HG02943 (cell line): ENCODE measurements at regions not wholly inside any gene's neighbourhood (a gene's known extent, or its start where the extent isn't known, plus 50 kb on each side); places are given as distances from the start of the nearest gene placed in this dataset.
"Not testable (repeated sequence)": the region's sequence is repeated elsewhere in the genome, so short reads cannot be mapped to it uniquely, and the experiment has no call there.

ENCODE experiments used
- ATAC-seq: cut with Tn5 transposase; IDR thresholded peaks from one replicate; pipeline ENCODE4 v1.9.1; 2021; ENCODE audit warnings: mild to moderate bottlenecking, low read depth, moderate library complexity; ENCODE audit not compliant: unreplicated experiment

- ATAC-seq, result no peak
Observed at GRCh38 chr1:148386617-148387016, 96.5 kb downstream of the PPIAL4G start.

DNA sequence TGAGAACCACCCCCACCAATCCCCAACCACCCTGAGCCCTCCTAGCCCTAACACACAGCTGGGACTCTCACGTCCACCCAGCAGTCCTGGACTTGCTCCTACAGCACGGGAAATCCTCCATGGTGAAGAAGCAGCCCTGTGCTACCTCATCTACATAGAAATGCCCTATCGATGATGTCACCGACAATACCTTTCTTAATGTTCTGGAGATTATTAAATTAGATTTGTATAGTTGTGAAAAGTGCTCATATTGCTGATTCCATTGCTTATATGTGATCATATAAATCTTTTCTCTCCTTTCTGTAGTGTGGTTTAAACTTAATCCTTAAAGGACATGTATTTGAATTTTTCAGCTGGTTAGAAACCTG is 97.1 kb downstream of the PPIAL4G start:
- not testable (repeated sequence) for ATAC-seq

DNA sequence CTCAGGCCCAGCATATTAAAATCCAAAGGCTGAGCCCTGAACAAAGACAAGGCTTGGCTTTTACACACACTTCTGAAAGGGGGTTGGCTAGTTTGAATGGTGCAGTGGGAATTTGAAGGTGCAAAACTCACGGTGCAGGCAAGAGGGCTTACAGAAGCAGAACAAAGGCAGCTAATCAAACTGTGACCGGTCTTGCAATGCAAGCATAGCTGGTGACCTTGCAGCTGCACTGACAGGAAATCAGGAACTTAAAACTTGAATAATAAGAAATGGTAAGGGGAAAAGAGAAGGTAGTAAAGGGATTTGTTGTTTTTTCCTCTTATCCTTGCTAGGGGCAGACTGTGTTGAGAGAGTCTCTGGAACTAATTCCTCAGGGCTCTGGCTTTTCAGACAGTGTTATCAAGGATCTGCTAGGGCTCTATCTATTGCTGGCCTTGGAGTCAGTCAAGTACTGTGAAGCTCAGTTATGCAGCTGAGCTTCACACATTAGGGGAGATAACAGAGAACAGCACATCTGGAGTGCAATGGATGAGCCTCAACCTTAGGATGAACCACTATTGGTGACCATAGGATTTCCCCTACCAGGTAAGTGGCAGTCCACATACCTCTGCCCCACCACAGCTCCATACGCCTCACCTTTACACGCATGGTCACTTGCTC is 97.6 kb downstream of the PPIAL4G start:
- no peak for ATAC-seq

DNA sequence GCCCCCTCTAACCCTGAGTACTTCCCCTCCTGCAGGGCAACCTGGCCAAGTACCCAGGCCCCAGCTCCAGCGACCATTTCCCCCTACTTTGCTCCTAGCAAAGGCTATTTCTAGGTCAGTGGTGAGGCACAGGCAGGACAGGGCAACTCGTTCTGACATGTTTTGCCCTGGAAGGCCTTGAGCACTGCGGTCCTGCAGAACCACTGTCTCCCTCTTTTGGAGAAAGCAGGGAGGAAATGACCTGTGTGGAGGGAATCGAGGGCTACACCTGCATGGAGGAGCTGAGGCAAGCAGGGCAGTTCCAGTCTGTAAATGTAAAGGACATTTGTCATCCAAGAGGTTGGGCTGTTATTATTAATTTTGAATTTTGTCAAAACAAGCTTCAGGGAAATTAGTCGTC is 99.1 kb downstream of the PPIAL4G start:
- no peak for ATAC-seq

DNA sequence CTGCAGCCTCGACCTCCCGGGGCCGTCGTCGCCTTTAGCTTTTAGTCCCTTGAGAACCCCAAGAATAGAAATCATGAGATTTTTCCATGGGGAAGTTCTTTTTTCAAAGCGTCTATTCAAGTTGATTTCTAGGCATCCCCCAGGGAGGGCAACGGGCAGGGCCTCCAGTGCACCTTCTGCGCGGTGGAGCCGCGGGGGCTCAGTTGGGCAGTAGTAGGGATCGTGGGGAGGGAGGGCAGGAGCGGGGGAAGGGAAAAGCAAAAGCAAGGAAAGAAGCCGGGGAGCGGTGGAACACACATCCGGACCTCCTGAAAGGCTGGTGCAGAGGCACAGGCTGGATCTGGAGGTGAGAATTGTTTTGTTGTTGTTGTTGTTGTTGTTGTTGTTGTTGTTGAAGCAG is 103.4 kb downstream of the PPIAL4G start:
- ATAC-seq, result no peak

DNA sequence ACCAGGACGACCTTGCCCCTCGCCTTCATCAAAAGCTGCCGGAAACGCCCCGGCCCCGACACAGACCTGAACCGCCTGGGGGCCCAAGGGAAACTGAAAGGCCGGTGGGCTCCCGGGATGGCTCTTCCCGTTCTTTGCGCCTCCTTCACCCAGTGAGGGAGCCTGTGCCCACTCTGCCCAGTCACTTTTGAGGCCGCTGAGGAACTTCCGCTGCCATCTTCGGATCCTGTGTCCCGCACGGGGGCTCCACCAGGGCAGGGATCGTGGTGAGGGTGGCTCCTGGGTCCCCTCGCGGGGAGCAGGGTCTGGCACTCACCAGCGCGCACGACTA is 104.0 kb downstream of the PPIAL4G start:
- no peak for ATAC-seq

DNA sequence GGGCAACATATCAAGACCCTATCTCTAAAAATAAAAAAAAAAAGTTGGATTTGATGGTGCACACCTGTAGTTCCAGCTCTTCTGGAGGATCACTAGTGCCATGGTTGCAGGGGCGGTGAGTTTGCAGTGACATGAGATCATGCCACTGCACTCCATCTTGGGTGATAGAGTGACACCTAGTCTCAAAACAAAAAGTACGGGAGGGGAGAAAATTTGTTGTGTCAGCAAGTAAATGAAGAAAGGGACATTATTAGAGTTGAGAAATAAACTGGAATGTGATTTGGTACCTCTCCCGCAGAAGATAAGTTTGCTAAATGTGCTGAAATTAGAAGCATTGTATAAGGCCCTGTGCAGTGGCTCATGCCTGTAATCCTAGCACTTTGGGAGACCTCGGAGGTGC is 105.1 kb downstream of the PPIAL4G start:
- ATAC-seq, result not testable (repeated sequence)

DNA sequence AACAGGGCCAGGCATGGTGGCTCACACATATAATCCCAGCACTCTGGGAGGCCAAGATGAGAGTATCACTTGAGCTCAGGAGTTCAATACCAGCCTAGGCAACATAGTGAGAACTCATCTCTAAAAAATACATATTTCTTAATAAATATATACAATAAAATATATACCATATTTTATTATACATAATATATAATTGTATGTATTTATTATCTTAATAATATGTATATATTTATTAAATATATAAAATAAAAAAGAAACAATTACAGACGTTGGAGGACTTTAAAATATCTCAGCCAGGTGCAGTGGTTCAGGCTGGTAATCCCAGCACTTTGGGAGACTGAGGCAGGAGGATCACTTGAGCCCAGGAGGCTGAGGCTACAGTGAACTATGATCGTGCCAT is 106.1 kb downstream of the PPIAL4G start:
- not testable (repeated sequence) for ATAC-seq

GRCh38 chr1:148374101-148374500 is 109.0 kb downstream of the PPIAL4G start:
- no peak for ATAC-seq

DNA sequence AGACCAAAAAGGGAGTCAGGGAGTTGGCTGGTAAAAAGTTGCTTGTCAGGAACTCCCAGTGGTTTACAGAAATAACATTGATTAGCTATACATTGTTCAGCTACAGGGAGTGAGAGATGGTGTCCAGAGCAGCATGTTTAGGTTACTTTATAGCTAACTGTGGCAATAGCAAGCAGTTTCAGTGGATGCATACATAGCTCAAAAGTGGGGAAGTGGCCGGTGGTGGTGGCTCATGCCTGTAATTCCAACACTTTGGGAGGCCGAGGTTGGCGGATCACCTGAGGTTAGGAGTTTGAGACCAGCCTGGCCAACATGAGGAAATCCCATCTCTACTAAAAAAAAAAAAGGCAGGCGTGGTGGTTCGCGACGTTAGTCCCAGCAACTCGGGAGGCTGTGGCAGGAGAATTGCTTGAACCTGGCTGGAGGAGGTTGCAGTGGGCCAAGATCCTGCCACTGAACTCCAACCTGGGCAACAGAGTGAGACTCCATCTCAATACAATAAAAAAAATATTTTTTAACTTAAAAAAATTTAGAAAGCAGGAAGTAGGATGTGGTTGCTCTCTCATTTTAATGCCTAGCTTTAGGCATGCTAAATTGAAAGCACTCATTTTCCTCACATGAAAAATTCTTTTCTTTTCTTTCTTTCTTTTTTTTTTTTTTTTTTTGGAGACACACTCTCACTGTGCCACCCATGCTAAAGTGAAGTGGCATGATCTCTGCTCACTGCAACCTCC is 109.7 kb downstream of the PPIAL4G start:
- no peak for ATAC-seq

- no peak for ATAC-seq
Observed at GRCh38 chr1:148372731-148373130, 110.4 kb downstream of the PPIAL4G start.

DNA sequence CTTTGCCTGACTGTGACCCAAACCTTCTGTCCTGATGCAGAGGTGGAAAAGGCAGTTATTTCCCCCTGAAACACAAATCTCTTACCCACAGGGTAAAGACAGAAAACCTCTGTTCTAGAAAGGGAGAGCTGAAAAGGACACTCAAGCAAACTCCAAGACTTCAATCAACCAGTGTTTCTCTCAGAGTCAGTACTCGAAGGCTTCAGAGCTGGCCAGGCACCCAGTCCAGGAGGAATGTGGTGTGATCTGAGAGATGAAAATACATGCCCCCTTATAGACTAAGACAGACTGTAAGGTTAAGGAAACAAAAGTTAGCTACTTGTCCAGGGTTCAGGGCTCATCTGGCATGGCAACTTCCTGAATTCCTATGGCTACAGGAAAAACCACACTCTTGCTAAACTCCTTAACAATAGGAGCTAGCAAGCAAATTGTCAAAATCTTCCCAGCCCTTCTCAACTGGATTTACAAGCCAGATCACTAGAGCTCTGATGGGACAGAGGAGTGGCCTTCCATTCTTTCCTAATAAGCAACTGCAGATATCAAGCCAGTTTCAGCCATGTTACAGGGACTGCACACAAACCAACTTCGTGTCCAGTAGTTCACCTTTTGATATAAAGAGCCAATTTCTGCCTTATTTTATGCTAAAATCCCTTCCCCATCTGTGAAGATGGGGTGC is 110.9 kb downstream of the PPIAL4G start:
- ATAC-seq, result not testable (repeated sequence)

GRCh38 chr1:148371551-148371994 is 111.5 kb downstream of the PPIAL4G start:
- ATAC-seq, result not testable (repeated sequence)

- not testable (repeated sequence) for ATAC-seq
Observed at GRCh38 chr1:148370661-148371060, 112.4 kb downstream of the PPIAL4G start.

DNA sequence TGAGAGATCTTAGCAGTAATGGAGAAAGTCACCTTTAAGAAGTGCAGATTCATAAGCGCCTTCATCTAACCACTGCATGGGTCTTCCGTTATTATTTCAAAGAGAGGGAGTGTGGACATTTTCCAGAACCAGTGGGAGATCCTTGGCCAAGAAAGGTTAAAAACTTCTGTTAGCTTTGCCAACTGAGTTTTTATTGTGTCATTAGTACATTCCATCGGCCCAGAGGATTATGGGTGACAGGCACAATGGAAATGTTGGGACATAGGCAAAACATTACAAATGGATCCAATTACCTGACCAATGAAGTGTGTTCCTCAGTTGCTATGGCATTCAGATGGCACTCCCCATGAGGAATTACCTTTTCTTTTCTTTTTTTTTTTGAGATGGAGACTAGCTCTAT is 115.5 kb downstream of the PPIAL4G start:
- no peak for ATAC-seq

DNA sequence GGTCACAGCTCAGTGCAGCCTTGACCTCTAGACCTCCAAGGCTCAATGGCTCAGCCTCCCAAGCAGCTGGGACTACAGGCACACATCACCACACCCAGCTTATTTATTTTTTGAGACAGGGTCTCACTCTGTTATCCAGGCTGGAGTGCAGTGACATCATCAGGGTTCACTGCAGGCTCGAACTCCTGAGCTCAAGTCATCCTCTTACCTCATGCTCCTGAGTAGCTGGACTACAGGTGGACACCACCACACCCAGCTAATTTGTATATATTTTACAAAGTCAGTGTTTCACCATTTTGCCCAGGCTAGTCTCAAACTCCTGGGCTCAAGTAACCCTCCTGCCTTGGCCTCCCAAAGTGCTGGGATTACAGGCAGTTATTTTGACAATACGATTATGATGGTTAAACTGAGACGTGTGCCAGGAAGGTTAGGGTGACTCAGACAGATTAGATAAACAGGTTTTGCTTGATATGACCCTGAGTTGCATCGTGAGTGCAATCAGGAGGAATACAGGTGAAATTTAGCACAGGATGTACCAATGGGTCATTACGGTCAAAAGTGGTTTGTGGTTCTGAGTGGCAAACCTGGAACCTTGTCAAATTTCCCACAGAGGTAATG is 116.9 kb downstream of the PPIAL4G start:
- ATAC-seq, result not testable (repeated sequence)

GRCh38 chr1:148365151-148365550 is 118.0 kb downstream of the PPIAL4G start:
- ATAC-seq, result not testable (repeated sequence)

GRCh38 chr1:148363979-148364378 is 119.1 kb downstream of the PPIAL4G start:
- not testable (repeated sequence) for ATAC-seq

GRCh38 chr1:148363439-148363810 is 119.7 kb downstream of the PPIAL4G start:
- ATAC-seq, result no peak

DNA sequence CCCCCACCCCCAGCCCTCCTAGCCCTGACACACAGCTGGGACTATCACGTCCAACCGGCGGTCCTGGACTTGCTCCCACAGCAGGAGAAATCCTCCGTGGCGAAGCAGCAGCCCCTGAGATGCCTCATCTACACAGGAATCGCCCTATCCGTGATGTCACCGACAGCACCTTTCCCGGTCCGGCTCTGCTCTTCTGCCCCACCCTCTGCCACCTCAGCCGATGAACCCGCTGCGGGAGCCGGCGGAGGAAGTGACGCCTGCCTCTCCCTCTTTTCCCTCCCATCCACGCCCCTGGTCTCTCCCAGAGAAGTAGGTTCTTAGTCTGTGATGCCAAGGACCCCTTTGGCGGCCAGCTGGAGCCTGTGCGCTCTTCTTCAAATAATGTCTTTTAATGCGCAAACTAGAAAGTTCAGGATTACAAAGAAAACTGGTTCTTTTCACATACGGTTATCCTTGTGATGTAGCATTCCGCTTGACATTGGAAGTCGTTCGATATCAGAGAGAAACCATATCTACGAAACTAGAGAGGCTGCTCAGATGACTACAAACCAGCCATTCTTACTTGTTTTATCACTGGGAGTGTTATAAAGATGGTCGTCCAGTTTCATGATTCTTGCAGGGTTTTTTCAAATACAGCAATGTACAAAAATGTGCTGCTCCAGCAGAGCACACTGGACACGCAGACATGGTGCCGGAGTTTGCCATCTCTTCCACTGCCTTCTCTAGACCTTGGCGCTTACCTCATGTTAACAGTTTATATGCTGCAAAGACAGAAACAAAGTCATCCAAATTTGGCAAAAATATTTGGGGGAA is 120.3 kb downstream of the PPIAL4G start:
- no peak for ATAC-seq
